ENCODE measurements at regions not wholly inside any gene's neighbourhood (a gene's known extent, or its start where the extent isn't known, plus 50 kb on each side); places are given as distances from the start of the nearest gene placed in this dataset.

DNA sequence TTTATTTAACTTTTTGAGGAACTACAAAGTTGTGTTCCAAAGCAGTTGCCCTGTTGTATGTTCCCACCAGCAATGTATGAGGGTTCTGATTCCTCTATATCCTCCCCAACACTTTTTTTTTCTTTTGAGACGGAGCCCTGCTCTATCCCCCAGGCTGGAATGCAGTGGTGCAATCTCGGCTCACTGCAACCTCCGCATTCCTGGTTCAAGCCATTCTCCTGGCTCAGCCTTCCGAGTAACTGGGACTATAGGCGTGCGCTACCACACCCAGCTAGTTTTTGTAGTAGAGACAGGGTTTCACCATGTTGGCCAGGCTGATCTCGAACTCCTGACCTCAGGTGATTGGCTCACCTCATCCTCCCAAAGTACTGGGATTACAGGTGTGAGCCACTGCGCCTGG is 60.4 kb upstream of the ENAH start (continued):
- TF ChIP-seq ZUFSP (CRISPR knock-in tag; IDR thresholded peaks at IDR 0.05; ENCODE audit: borderline replicate concordance) (no peak), TEAD3 (CRISPR knock-in tag; optimal IDR thresholded peaks at IDR 0.05; ENCODE audit: borderline replicate concordance) (peak; percentile 32), ZNF136 (CRISPR knock-in tag; IDR thresholded peaks at IDR 0.05; ENCODE audit: low read depth) (no peak), ZNF446 (CRISPR knock-in tag; IDR thresholded peaks at IDR 0.05) (no peak), ZNF441 (CRISPR knock-in tag; IDR thresholded peaks at IDR 0.05; ENCODE audit: borderline replicate concordance) (0 out of 2 replicates have a peak, but pooled peaks have one; percentile 28)
- TF ChIP-seq, protein P1, sequence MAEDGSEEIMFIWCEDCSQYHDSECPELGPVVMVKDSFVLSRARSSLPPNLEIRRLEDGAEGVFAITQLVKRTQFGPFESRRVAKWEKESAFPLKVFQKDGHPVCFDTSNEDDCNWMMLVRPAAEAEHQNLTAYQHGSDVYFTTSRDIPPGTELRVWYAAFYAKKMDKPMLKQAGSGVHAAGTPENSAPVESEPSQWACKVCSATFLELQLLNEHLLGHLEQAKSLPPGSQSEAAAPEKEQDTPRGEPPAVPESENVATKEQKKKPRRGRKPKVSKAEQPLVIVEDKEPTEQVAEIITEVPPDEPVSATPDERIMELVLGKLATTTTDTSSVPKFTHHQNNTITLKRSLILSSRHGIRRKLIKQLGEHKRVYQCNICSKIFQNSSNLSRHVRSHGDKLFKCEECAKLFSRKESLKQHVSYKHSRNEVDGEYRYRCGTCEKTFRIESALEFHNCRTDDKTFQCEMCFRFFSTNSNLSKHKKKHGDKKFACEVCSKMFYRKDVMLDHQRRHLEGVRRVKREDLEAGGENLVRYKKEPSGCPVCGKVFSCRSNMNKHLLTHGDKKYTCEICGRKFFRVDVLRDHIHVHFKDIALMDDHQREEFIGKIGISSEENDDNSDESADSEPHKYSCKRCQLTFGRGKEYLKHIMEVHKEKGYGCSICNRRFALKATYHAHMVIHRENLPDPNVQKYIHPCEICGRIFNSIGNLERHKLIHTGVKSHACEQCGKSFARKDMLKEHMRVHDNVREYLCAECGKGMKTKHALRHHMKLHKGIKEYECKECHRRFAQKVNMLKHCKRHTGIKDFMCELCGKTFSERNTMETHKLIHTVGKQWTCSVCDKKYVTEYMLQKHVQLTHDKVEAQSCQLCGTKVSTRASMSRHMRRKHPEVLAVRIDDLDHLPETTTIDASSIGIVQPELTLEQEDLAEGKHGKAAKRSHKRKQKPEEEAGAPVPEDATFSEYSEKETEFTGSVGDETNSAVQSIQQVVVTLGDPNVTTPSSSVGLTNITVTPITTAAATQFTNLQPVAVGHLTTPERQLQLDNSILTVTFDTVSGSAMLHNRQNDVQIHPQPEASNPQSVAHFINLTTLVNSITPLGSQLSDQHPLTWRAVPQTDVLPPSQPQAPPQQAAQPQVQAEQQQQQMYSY (CRISPR knock-in tag; IDR thresholded peaks at IDR 0.05), result no peak
- TF ChIP-seq, protein P2, sequence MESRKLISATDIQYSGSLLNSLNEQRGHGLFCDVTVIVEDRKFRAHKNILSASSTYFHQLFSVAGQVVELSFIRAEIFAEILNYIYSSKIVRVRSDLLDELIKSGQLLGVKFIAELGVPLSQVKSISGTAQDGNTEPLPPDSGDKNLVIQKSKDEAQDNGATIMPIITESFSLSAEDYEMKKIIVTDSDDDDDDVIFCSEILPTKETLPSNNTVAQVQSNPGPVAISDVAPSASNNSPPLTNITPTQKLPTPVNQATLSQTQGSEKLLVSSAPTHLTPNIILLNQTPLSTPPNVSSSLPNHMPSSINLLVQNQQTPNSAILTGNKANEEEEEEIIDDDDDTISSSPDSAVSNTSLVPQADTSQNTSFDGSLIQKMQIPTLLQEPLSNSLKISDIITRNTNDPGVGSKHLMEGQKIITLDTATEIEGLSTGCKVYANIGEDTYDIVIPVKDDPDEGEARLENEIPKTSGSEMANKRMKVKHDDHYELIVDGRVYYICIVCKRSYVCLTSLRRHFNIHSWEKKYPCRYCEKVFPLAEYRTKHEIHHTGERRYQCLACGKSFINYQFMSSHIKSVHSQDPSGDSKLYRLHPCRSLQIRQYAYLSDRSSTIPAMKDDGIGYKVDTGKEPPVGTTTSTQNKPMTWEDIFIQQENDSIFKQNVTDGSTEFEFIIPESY (CRISPR knock-in tag; IDR thresholded peaks at IDR 0.05), result no peak

Measured in HepG2 (cell line).